ENCODE measurements at regions not wholly inside any gene's neighbourhood (a gene's known extent, or its start where the extent isn't known, plus 50 kb on each side); places are given as distances from the start of the nearest gene placed in this dataset.
"Not testable (repeated sequence)": the region's sequence is repeated elsewhere in the genome, so short reads cannot be mapped to it uniquely, and the experiment has no call there.

DNA sequence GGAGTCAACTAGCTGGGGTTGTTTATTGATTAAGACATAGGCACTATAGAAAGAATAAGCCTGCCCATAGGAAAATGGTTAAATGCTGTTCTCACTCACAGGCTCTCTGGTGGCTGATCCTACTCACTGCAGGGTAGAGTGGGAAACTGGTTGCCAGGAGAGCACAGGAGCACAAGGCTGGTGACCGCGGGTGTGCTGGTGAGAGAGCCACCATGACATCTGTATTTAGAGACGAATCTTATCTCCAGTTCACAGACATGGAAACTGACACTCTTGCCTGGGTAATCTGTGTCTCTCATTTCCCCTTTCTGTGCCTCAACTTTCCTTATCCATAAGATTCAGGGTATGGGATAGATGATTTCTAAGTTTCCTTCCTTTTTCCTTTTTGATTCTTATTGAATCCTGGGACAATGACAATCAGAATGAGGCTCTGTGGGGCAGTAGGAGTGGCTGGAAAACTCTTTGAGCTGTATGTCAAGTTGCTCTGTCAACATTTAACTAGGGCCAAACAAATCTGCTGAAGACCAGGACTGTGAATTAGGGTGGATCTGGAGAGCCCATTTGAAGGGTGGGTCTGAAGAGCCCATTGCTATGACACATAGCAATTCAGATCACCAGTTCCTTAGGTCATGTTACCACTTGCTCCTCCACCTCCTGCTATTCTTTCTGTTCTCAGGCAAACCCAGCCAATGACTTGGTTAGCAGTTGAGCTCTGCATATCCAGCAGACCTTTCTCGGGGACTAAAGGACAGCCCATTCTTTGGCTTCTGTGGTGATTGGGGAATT, 286.1 kb upstream of the TBL1XR1 start:
- no peak for DNase-seq

DNA sequence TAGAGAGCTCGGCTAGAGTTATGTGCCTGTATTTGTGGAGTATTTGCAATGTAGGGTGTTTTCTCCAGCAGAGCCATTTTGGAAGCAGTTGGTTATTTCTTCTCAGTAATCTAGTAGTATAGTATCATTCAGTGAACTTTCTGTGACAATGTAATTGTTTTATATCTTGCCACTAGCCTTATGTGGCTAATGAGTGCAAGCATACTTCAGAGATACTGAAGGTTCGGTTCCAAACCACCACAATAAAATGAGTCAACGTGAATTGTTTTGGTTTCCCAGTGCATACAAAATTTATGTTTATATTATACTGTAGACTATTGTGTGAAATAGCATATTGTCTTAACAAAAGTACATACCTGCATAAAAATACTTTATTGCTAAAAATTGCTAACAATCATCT, 286.9 kb upstream of the TBL1XR1 start:
- no peak for DNase-seq

DNA sequence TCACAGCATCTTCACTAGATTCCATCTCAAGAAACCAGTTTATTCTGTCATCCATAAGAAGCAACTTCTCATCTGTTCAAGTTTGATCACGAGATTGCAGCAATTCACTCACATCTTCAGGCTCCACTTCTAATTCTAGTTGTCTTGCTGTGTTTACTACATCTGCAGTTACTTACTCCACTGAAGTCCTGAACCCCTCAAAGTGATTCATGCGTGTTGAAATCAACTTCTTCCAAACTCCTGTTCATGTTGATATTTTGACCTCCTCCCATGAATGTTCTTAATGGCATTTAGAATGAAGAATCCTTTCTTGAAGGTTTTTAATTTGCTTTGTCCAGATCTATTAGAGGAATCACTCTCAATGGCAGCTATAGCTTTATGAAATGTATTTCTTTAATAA, 287.6 kb upstream of the TBL1XR1 start:
- no peak for DNase-seq

DNA sequence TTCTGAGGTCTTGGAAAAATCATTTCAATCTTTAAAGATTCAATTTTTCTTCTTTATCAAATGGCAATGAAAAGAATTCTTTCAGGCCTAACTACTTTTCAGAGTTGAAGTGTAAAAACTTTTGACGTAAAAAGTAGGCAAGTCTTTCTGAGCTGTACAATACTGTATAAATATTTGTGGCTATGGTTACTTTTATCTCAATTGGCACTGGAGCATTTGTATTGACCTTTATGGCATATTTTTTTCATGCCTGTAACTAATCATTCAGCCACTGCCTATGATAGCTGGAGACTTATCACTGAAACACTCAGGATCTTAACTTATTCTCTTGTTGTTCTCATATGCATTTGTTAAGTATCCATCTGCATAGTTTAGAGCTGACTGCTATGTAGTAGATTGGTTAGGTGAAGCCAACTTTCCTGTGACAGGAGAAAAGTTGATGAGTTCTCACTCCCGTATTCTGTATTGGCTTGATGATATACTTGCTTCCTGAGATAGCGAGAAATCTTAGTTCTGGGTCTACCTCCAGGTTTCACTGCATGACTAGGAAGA, 290.4 kb upstream of the TBL1XR1 start:
- no peak for DNase-seq

DNA sequence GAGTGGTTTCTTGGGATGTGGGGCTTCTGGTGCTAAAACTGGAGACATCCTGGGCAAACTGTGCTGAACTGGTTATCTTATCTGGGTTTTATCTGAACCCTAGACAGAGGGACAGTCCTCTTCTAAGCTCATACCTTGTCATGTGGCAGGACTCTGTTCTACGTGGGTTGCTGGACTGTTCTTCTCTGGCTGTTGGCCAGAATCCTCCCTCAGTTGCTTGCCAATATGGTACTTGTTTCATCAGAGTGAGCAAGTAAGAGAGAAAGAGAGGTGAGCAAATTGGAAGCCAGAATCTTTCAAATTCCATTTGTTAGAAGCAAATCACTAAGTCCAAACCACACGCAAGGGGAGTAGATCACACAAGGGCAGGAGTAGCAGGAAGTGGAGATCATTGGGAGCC, 291.5 kb upstream of the TBL1XR1 start:
- DNase-seq = no peak

DNA sequence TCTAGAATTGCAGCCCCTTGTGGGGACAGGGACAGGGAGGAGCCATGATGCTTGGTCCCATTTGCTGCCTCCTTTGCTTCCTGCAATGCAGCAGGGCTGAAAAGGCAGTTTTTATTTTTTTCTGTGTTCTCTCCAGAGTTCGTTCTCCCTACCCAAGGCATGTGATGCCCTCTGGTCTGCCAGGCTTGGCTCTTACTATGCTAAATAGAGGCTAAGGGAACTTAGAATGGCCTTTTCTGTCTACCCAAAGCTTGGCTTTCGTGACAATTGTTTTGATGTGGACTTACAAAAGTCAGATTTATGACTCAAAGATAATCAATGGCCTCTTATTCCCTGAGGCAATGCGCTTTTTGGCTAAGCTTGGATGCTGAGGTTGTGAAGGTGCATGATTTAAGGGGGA, 293.3 kb upstream of the TBL1XR1 start:
- DNase-seq = no peak

DNA sequence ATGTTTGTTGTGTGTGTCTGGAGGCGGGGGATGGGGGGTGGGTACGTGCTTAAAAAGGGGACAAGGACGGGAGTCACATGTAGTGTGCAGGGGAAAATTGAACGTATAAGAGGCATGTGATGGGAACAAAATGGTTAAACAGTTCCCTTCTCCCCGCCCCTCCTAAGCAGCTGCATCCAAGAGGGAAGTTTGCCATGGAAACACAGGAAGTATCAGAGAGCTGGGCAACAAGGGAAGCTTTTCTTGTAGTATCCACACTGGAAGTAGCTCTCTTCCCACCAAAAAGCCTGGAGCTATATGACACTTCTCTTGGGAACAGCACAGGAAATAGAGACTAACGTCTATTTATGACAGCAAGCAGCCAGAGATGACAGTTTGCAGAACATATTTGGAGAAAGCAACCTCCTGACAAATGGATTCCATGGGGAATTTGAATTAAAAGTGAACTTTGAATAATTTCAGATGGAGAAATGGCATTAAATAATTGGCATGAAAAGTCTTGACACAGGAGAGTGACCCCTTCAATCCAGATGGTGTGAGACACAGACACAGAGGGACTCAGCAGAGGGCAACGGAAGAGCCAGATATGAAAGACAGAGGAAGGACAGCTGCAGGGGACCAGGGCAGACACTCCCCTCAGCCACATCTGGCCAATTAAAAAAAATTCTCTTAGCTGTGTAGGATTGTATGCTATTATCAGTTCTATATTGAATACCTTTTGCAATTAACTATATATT, 294.2 kb upstream of the TBL1XR1 start:
- no peak for DNase-seq

GRCh38 chr3:177493091-177493490, 295.8 kb upstream of the TBL1XR1 start:
- DNase-seq = no peak

- no peak for DNase-seq
Observed at GRCh38 chr3:177494216-177494615, 296.9 kb upstream of the TBL1XR1 start.

DNA sequence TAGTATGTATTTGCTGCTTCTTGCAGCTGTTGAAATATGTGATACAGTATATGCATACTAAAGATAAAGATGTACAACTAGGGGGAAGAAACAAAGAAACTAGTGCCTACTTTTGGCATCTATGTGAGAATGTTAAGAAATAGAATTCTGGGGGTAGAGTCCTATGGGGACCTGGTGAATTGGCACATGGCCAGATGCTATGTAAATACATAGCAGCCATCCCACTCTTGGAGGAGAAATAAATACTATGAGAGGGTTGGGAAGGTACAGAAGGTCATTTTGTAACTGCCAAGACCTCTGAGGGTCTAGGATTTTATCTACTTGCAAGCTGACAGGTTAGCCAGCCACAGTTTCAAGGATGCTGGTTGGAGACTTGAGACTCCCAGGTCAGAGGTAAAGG, 298.3 kb upstream of the TBL1XR1 start:
- no peak for DNase-seq

GRCh38 chr3:177498037-177498857, 301.0 kb upstream of the TBL1XR1 start:
- DNase-seq = no peak

DNA sequence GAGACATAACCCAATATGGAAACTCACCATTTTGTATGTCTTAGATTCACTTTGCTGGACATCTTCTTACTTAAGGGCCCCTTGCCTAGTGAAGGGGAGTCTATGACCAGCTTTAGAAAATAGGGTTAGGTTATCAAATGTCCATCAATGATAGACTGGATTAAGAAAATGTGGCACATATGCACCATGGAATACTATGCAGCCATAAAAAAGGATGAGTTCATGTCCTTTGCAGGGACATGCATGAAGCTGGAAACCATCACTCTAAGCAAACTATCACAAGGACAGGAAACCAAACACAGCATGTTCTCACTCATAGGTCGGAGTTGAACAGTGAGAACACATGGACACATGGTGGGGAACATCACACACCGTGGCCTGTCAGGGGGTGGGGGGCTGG, 301.8 kb upstream of the TBL1XR1 start:
- not testable (repeated sequence) for DNase-seq

- no peak for DNase-seq
Observed at GRCh38 chr3:177499779-177500423, 302.6 kb upstream of the TBL1XR1 start.

GRCh38 chr3:177510693-177511216, 313.5 kb upstream of the TBL1XR1 start:
- no peak for DNase-seq

GRCh38 chr3:177512945-177513814, 315.9 kb upstream of the TBL1XR1 start:
- no peak for DNase-seq

GRCh38 chr3:177513815-177514610, 316.7 kb upstream of the TBL1XR1 start:
- no peak for DNase-seq

- no peak for DNase-seq
Observed at GRCh38 chr3:177514611-177515499, 317.6 kb upstream of the TBL1XR1 start.

- DNase-seq = no peak
Observed at GRCh38 chr3:177515786-177516157, 318.5 kb upstream of the TBL1XR1 start.

- no peak for DNase-seq
Observed at GRCh38 chr3:177516158-177517011, 319.1 kb upstream of the TBL1XR1 start.

All from islet precursor cell (in vitro differentiated cells).